Caco-2 (cell line): ENCODE measurements at regions not wholly inside any gene's neighbourhood (a gene's known extent, or its start where the extent isn't known, plus 50 kb on each side); places are given as distances from the start of the nearest gene placed in this dataset.
A peak's percentile ranks its signal among the peaks of the same experiment; 100 is the strongest.

Experiments used
- BruUV-seq: library from RNA; stranded (reverse); fragments of 400-500 nt; replicated peaks from 2 replicates; lab custom pipeline; 2021; lab: Mats Ljungman, UMichigan
- CTCF ChIA-PET: fragments of 300-600 bp; sonication (Branson Sonifier 250); formaldehyde crosslinking; loops from one replicate; lab custom pipeline; 2022; ENCODE audit warnings: antibody characterized with exemption; lab: Charles Lee
- POLR2A ChIA-PET: fragments of 300-600 bp; sonication (Branson Sonifier 250); formaldehyde crosslinking; loops from one replicate; lab custom pipeline; 2022; ENCODE audit warnings: antibody characterized with exemption; lab: Charles Lee
- DNase-seq, 2 experiments: peaks; one replicate each; pipeline versions ENCODE4 v3.0.0 to v3.0.0-alpha.2; 2020 to 2022
- H3K27me3 ChIP-seq: replicated peaks from 2 replicates; pipeline ENCODE4 v1.6.0; 2011; ENCODE audit warnings: low read length; ENCODE audit not compliant: control insufficient read depth, insufficient read depth
- H3K36me3 ChIP-seq: 2 replicates; pipeline ENCODE4 v1.5.1; 2011; ENCODE audit warnings: low read length; ENCODE audit not compliant: control insufficient read depth, insufficient read depth
- H3K4me1 ChIP-seq: fragments of 250-450 bp; sonication (Bioruptor Pico); 2 replicates; pipeline ENCODE4 v1.5.1; 2020; ENCODE audit warnings: mild to moderate bottlenecking
- H3K4me3 ChIP-seq: 2 replicates; pipeline ENCODE4 v1.5.1; 2011; ENCODE audit warnings: low read depth, mild to moderate bottlenecking, control low read depth, low read length
- H3K9me3 ChIP-seq: fragments of 250-450 bp; sonication (Bioruptor Pico); 2 replicates; pipeline ENCODE4 v1.5.1; 2020; ENCODE audit warnings: mild to moderate bottlenecking, moderate library complexity
- H3K27ac Mint-ChIP-seq: one replicate; pipeline ENCODE4 v1.8.0; 2022; ENCODE audit warnings: mixed read lengths; ENCODE audit not compliant: unreplicated experiment
- H3K27me3 Mint-ChIP-seq: one replicate; pipeline ENCODE4 v1.8.0; 2022; ENCODE audit warnings: mixed read lengths; ENCODE audit not compliant: insufficient read depth, unreplicated experiment
- H3K36me3 Mint-ChIP-seq: one replicate; pipeline ENCODE4 v1.8.0; 2022; ENCODE audit warnings: mild to moderate bottlenecking, mixed read lengths; ENCODE audit not compliant: insufficient read depth, unreplicated experiment
- H3K4me1 Mint-ChIP-seq: one replicate; pipeline ENCODE4 v1.8.0; 2022; ENCODE audit warnings: low read depth, mixed read lengths; ENCODE audit not compliant: unreplicated experiment
- H3K4me3 Mint-ChIP-seq: one replicate; pipeline ENCODE4 v1.8.0; 2022; ENCODE audit warnings: mild to moderate bottlenecking, moderate library complexity, mixed read lengths; ENCODE audit not compliant: unreplicated experiment
- H3K9me3 Mint-ChIP-seq: one replicate; pipeline ENCODE4 v1.8.0; 2022; ENCODE audit warnings: mixed read lengths; ENCODE audit not compliant: unreplicated experiment
- CTCF ChIP-seq, 2 experiments: fragments of 200-600 bp in 1 of 2; IDR thresholded peaks; 1 replicate in 1 of 2; 2 replicates in 1 of 2; pipeline versions ENCODE4 v1.5.1 to v1.8.0; 2011 to 2022; ENCODE audit warnings: antibody characterized with exemption in 1 of 2, control low read depth in 1 of 2, inconsistent platforms in 1 of 2, low read depth in 1 of 2, low read length in 1 of 2, mild to moderate bottlenecking in 1 of 2, moderate library complexity in 1 of 2; ENCODE audit not compliant: insufficient read depth in 1 of 2, severe bottlenecking in 1 of 2, unreplicated experiment in 1 of 2
- intact Hi-C: fragments of 100-400 bp; cut with micrococcal nuclease; formaldehyde crosslinking; loops from one replicate; pipeline ENCODE4 v1.10.0; 2022; ENCODE audit not compliant: unreplicated experiment

DNA sequence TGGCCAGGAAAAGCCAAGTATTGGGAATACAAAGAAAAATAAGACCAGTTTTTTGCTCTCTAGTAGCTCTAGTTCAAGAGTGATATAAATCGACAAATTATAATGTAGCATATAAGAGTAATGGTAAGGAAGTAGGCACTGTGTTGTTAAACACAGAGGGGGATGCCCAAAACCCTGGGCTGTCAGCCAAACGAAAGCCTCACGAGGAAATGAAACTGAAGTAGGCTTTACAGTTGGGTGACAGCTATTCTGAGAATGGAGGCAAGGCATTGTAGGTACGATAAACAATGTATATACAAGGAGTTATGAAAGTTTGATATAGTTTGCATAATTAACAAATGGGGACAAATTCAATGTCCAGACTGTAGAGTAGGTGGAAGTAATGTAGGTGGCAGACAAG lies 176.4 kb downstream of the FAM181B start:
- intact Hi-C loops: no loop called here
- peaks cover 9% of the 10 kb centered on the region for H3K27me3 Mint-ChIP-seq

DNA sequence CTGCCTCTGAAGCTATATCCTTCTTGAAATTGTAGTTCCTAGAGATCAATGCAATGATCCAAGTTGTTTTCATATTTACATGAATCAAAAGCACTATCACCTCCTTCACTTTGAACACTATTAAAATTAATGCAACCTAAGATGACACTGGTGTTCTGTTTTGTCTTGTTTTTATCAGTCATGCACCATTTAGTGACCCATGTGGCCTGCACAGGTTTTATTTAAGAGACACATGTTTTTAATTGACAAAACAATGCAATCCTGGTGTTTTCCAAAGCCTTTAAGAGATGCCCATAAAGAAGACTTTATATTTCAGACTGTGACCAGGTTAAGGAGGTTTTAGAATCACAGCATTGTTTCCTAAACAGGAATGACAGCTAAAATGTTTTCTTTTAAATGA lies 177.5 kb downstream of the FAM181B start:
- no peaks in the 10 kb centered on the region for H3K27me3 ChIP-seq
- no peaks in the 10 kb centered on the region for H3K9me3 ChIP-seq
- H3K4me1 Mint-ChIP-seq: no peaks in the 10 kb centered on the region
- BruUV-seq: no TSS peak
- no peak for TF ChIP-seq CTCF (IDR thresholded peaks at IDR 0.05; ENCODE audit: insufficient read depth in 1 of 2, low read depth in 1 of 2, low read length in 1 of 2, severe bottlenecking in 1 of 2, unreplicated experiment in 1 of 2)
- H3K27me3 Mint-ChIP-seq: peaks cover 9% of the 10 kb centered on the region
- no peaks in the 10 kb centered on the region for H3K36me3 ChIP-seq
- POLR2A ChIA-PET: no interaction called here
- CTCF ChIA-PET: no interaction called here
- H3K9me3 Mint-ChIP-seq: no peaks in the 10 kb centered on the region
- H3K4me1 ChIP-seq: no peaks in the 10 kb centered on the region
- intact Hi-C loops: no loop called here
- H3K27ac Mint-ChIP-seq: no peak overlapping the region
- H3K36me3 Mint-ChIP-seq: no peaks in the 10 kb centered on the region
- H3K4me3 Mint-ChIP-seq: no peak overlapping the region
- H3K4me3 ChIP-seq: no peak overlapping the region
- DNase-seq: no peak

More for the DNA sequence above, 176.4 kb downstream of the FAM181B start:
- Mint-ChIP-seq H3K9me3 (no peaks in the 10 kb centered on the region), H3K4me1 (no peaks in the 10 kb centered on the region), H3K36me3 (no peaks in the 10 kb centered on the region), H3K4me3 (no peak overlapping the region), H3K27ac (no peak overlapping the region)
- no peak for DNase-seq
- no peak for TF ChIP-seq CTCF (IDR thresholded peaks at IDR 0.05; ENCODE audit: insufficient read depth in 1 of 2, low read depth in 1 of 2, low read length in 1 of 2, severe bottlenecking in 1 of 2, unreplicated experiment in 1 of 2)
- no TSS peak for BruUV-seq
- ChIA-PET CTCF (no interaction called here), POLR2A (no interaction called here)
- no peaks in the 10 kb centered on the region for H3K4me1 ChIP-seq
- no peaks in the 10 kb centered on the region for H3K9me3 ChIP-seq
- H3K27me3 ChIP-seq: no peaks in the 10 kb centered on the region
- no peaks in the 10 kb centered on the region for H3K36me3 ChIP-seq
- H3K4me3 ChIP-seq: no peak overlapping the region

DNA sequence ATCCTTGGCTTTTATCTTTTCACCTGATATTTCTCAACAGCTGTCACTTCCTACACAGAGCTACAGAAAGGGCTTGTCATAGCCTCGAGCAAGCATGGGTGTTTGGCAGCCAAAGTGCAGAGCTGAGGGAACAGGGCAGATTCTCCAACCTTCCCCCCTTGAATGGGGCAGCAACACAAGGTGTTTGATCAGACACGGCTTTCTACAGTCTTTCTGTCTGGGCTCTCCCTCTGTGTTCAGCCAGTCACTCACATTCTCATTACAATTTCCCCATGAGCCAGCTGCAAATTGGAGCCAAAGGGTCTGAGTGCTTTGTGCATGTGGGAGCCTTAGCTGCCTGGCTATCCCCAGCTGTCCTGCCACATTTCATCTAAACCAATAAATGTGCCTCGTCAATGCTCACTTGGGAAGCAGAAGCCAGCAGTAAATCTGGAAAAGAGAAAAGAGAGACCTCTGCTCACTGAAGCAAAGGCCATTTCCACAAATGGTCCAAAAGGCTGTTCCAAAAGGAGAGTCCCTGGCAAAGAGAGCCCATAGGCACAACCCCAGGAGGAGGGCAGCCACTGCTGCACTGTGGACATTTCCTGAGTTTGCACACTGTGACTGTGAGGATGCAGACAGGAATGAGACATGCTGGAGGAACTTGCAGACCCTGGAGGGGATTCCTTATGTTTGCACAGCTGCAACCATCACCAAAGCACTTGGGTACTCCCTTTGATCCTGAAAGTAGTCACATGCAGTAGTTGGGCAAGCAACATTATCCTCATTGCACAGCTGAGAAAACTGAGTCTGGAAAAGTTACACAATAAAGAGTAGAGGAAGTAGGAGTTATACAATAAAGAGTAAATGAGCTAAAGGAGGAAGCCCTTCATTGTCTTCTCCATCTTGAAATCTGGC lies 186.8 kb downstream of the FAM181B start:
- no peaks in the 10 kb centered on the region for H3K36me3 Mint-ChIP-seq
- H3K9me3 Mint-ChIP-seq: no peaks in the 10 kb centered on the region
- H3K27me3 Mint-ChIP-seq: peaks cover 5% of the 10 kb centered on the region
- ChIA-PET POLR2A (interaction anchor here (0.7 kb wide), 1 partner anchor 1719 kb away, joined by 3 read pairs; no protein-coding TSS in a partner anchor), CTCF (no interaction called here)
- no peaks in the 10 kb centered on the region for H3K36me3 ChIP-seq
- H3K4me1 ChIP-seq: no peaks in the 10 kb centered on the region
- H3K27me3 ChIP-seq: no peaks in the 10 kb centered on the region
- peak; percentile 49 to 71 for DNase-seq
- no peak overlapping the region for H3K4me3 ChIP-seq
- intact Hi-C loops: loop anchor here (2.0 kb wide), 1 partner anchor 26 kb away; no protein-coding TSS in a partner anchor
- peaks cover 15% of the 10 kb centered on the region for H3K4me1 Mint-ChIP-seq
- H3K9me3 ChIP-seq: no peaks in the 10 kb centered on the region
- no peak overlapping the region for H3K27ac Mint-ChIP-seq
- TF ChIP-seq CTCF (IDR thresholded peaks at IDR 0.05; ENCODE audit: insufficient read depth in 1 of 2, low read depth in 1 of 2, low read length in 1 of 2, severe bottlenecking in 1 of 2, unreplicated experiment in 1 of 2): no peak
- BruUV-seq: no TSS peak
- H3K4me3 Mint-ChIP-seq: peak overlapping the region; percentile 4
